ENCODE measurements at regions not wholly inside any gene's neighbourhood (a gene's known extent, or its start where the extent isn't known, plus 50 kb on each side); places are given as distances from the start of the nearest gene placed in this dataset.

- no peak for ATAC-seq
- 85% methylated on average over 5 of the region's 6 CpGs for WGBS (ENCODE audit: insufficient coverage, low coverage, low lambda C conversion rate, missing lambda C conversion rate)
- Histone ChIP-seq H3K9me3 (no peaks in the 10 kb centered on the region), H3K27me3 (no peaks in the 10 kb centered on the region), H3K36me3 (no peaks in the 10 kb centered on the region), H3K4me3 (no peak overlapping the region), H3K4me1 (no peaks in the 10 kb centered on the region), H3K27ac (no peak overlapping the region)
- TF ChIP-seq POLR2A (IDR thresholded peaks at IDR 0.05) (no peak), CTCF (IDR thresholded peaks at IDR 0.05) (no peak)
- intact Hi-C loops (cut with DNase I) = no loop called here
- no peak for DNase-seq
These were observed 85.7 kb downstream of the CCDC71L start for GRCh38 chr7:106575138-106575823.

GRCh38 chr7:106573738-106574137, 87.2 kb downstream of the CCDC71L start:
- 50% methylated on average over 2 of the region's 3 CpGs for WGBS (ENCODE audit: insufficient coverage, low coverage, low lambda C conversion rate, missing lambda C conversion rate)
- no peak for ATAC-seq

GRCh38 chr7:106573125-106573663, 87.8 kb downstream of the CCDC71L start:
- DNase-seq = no peak
- no peaks in the 10 kb centered on the region for H3K9me3 ChIP-seq
- ATAC-seq = no peak
- 92% methylated on average over 1 of the region's 1 CpG for WGBS (ENCODE audit: insufficient coverage, low coverage, low lambda C conversion rate, missing lambda C conversion rate)
- no peaks in the 10 kb centered on the region for H3K36me3 ChIP-seq
- no peaks in the 10 kb centered on the region for H3K27me3 ChIP-seq
- no peak for TF ChIP-seq POLR2A (IDR thresholded peaks at IDR 0.05)
- no peak for TF ChIP-seq CTCF (IDR thresholded peaks at IDR 0.05)
- no peak overlapping the region for H3K4me3 ChIP-seq
- H3K27ac ChIP-seq = no peak overlapping the region
- intact Hi-C loops (cut with DNase I) = no loop called here
- peaks cover 0 to 10% (median 2%) of the 10 kb centered on the region in 4 donors for H3K4me1 ChIP-seq

More at GRCh38 chr7:106573738-106574137, 87.2 kb downstream of the CCDC71L start:
- intact Hi-C loops (cut with DNase I) = no loop called here
- no peak for TF ChIP-seq CTCF (IDR thresholded peaks at IDR 0.05)
- TF ChIP-seq POLR2A (IDR thresholded peaks at IDR 0.05) = no peak
- peaks cover 0 to 8% (median 0%) of the 10 kb centered on the region in 4 donors for H3K4me1 ChIP-seq
- no peaks in the 10 kb centered on the region for H3K36me3 ChIP-seq
- H3K27ac ChIP-seq = no peak overlapping the region
- no peaks in the 10 kb centered on the region for H3K9me3 ChIP-seq
- H3K27me3 ChIP-seq = no peaks in the 10 kb centered on the region
- no peak overlapping the region for H3K4me3 ChIP-seq
- DNase-seq = no peak

GRCh38 chr7:106572394-106573124, 88.4 kb downstream of the CCDC71L start:
- 86% methylated on average over 2 of the region's 3 CpGs for WGBS (ENCODE audit: insufficient coverage, low coverage, low lambda C conversion rate, missing lambda C conversion rate)

More at GRCh38 chr7:106572394-106573124, 88.4 kb downstream of the CCDC71L start:
- Histone ChIP-seq H3K4me1 (peaks cover 0 to 11% (median 2%) of the 10 kb centered on the region in 4 donors), H3K36me3 (no peaks in the 10 kb centered on the region), H3K27me3 (no peaks in the 10 kb centered on the region), H3K27ac (no peak overlapping the region), H3K4me3 (no peak overlapping the region), H3K9me3 (no peaks in the 10 kb centered on the region)
- DNase-seq (no peak), ATAC-seq (no peak)
- no peak for TF ChIP-seq CTCF (IDR thresholded peaks at IDR 0.05)
- no peak for TF ChIP-seq POLR2A (IDR thresholded peaks at IDR 0.05)
- intact Hi-C loops (cut with DNase I) = no loop called here
